Calu3 (cell line): ENCODE measurements at regions not wholly inside any gene's neighbourhood (a gene's known extent, or its start where the extent isn't known, plus 50 kb on each side); places are given as distances from the start of the nearest gene placed in this dataset.

Source experiments
- BruUV-seq: library from RNA; stranded (reverse); fragments of 400-500 nt; replicated peaks from 2 replicates; lab custom pipeline; 2021; lab: Mats Ljungman, UMichigan
- CTCF ChIA-PET: fragments of 300-600 bp; sonication (Branson Sonifier 250); formaldehyde crosslinking; loops from one replicate; lab custom pipeline; 2022; ENCODE audit warnings: antibody characterized with exemption; lab: Charles Lee
- DNase-seq: peaks from one replicate; pipeline ENCODE4 v3.0.0; 2022
- H3K27ac Mint-ChIP-seq: one replicate; pipeline ENCODE4 v1.8.0; 2022; ENCODE audit warnings: mixed read lengths; ENCODE audit not compliant: unreplicated experiment
- H3K27me3 Mint-ChIP-seq: one replicate; pipeline ENCODE4 v1.8.0; 2022; ENCODE audit warnings: mixed read lengths; ENCODE audit not compliant: unreplicated experiment
- H3K36me3 Mint-ChIP-seq: one replicate; pipeline ENCODE4 v1.8.0; 2022; ENCODE audit warnings: mild to moderate bottlenecking, moderate library complexity, mixed read lengths; ENCODE audit not compliant: insufficient read depth, unreplicated experiment
- H3K4me1 Mint-ChIP-seq: one replicate; pipeline ENCODE4 v1.8.0; 2022; ENCODE audit warnings: mild to moderate bottlenecking, low read depth, mixed read lengths; ENCODE audit not compliant: unreplicated experiment
- H3K4me3 Mint-ChIP-seq: one replicate; pipeline ENCODE4 v1.8.0; 2022; ENCODE audit warnings: mild to moderate bottlenecking, low read depth, moderate library complexity, mixed read lengths; ENCODE audit not compliant: unreplicated experiment
- H3K9me3 Mint-ChIP-seq: one replicate; pipeline ENCODE4 v1.8.0; 2022; ENCODE audit warnings: low read depth, mixed read lengths; ENCODE audit not compliant: unreplicated experiment
- intact Hi-C: fragments of 100-400 bp; cut with micrococcal nuclease; formaldehyde crosslinking; loops from one replicate; pipeline ENCODE4 v1.10.0; 2022; ENCODE audit not compliant: unreplicated experiment
- TF ChIP-seq, protein P1 (sequence below): fragments of 200-600 bp; IDR thresholded peaks from one replicate; pipeline ENCODE4 v1.8.0; 2022; ENCODE audit warnings: antibody characterized with exemption; ENCODE audit not compliant: unreplicated experiment

DNA sequence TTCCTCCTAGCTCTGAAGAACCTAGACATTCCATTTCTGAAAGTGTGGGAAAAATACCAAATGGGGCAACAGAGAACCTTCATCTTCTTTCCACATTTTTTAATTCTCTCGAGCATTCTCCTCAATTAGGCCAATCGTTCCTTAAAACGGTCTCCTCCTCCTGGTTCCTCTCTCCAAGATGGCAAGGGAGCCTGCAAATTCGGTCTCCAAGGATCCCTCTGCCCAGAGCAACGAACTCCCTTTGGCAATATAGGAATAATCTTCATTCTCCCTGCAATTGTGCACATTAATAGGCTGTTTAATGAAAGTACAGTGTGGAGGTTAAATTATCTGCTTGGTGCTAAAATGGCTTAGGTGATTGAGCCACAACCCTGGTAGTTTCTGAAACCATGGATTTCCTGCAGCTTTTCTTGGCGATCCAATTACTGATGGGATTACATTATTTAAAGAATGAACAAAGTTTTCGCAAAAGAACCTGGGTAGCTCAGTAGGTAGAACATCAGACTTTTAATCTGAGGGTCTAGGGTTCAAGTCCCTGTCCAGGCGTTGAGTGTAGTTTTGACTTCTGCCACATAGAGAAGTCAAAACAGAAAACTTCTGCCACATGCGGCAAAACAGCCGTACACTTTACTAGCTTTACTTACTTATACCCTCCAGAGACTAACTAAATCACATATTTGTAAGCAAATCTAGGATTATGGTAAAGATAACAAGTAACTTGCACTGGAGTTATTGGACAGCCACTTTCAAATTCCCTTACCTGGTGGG, 102.9 kb upstream of the ZNF184 start:
- TF ChIP-seq, protein P1, sequence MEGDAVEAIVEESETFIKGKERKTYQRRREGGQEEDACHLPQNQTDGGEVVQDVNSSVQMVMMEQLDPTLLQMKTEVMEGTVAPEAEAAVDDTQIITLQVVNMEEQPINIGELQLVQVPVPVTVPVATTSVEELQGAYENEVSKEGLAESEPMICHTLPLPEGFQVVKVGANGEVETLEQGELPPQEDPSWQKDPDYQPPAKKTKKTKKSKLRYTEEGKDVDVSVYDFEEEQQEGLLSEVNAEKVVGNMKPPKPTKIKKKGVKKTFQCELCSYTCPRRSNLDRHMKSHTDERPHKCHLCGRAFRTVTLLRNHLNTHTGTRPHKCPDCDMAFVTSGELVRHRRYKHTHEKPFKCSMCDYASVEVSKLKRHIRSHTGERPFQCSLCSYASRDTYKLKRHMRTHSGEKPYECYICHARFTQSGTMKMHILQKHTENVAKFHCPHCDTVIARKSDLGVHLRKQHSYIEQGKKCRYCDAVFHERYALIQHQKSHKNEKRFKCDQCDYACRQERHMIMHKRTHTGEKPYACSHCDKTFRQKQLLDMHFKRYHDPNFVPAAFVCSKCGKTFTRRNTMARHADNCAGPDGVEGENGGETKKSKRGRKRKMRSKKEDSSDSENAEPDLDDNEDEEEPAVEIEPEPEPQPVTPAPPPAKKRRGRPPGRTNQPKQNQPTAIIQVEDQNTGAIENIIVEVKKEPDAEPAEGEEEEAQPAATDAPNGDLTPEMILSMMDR: no peak
- intact Hi-C loops: no loop called here
- Mint-ChIP-seq H3K36me3 (no peaks in the 10 kb centered on the region), H3K27me3 (peaks cover 12% of the 10 kb centered on the region), H3K4me3 (no peak overlapping the region), H3K27ac (no peak overlapping the region), H3K9me3 (peaks cover 2% of the 10 kb centered on the region), H3K4me1 (no peaks in the 10 kb centered on the region)
- no peak for DNase-seq
- no TSS peak for BruUV-seq
- CTCF ChIA-PET: no interaction called here

GRCh38 chr6:27568226-27568897, 95.5 kb upstream of the ZNF184 start:
- H3K36me3 Mint-ChIP-seq: no peaks in the 10 kb centered on the region
- TF ChIP-seq, protein P1: no peak
- intact Hi-C loops: no loop called here
- H3K4me1 Mint-ChIP-seq: peaks cover 16% of the 10 kb centered on the region
- CTCF ChIA-PET: no interaction called here
- H3K9me3 Mint-ChIP-seq: peaks cover 5% of the 10 kb centered on the region
- H3K27ac Mint-ChIP-seq: no peak overlapping the region
- no peaks in the 10 kb centered on the region for H3K27me3 Mint-ChIP-seq
- DNase-seq: no peak
- no peak overlapping the region for H3K4me3 Mint-ChIP-seq
- no TSS peak for BruUV-seq

DNA sequence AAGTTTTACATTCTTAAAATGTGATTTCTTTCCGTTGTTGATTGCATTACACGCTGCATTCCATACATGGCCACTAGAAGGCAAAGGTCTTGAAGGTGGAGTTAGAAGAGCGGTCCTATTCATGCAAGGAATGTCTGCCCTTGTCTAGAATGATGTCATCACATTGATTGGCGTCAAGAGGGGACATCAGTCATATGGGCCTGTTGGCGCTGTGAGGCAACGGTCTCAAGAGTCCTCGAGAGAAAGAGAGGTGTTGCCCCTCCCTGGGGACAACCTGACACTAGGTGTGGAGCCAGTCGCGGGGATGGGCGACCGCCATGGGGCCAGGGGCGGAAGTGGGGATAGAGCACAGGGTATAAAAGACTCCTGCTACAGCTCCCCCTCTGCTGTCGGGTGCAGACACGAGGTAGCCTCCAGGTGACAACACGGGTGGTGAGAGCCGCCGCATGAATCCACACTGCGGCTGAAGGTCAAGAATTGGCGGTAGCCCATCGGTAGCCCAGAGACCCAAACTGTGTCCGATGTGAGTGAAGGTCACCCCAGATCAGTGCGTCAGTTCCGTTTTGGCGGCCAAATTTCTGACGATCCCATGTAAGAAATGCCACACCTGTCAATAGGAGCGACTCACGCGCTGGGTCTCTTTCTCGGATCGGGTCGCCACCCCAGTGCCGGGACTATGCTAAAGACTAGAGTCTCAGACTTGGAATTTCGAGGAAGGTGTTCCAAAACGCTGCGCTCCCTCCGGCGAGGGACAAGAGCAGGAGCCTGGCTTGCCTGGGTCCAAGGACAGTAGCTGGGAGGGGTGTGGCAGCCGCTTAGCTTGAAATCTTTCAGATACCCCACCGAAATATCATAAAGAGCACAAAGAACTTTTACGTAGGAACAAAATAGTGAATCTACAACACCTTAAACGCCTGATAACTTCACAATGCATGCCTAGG, 93.2 kb upstream of the ZNF184 start:
- Mint-ChIP-seq H3K27ac (no peak overlapping the region), H3K36me3 (no peaks in the 10 kb centered on the region), H3K27me3 (peaks cover 7% of the 10 kb centered on the region), H3K4me3 (no peak overlapping the region), H3K9me3 (peaks cover 3% of the 10 kb centered on the region), H3K4me1 (peaks cover 16% of the 10 kb centered on the region)
- no peak for DNase-seq
- CTCF ChIA-PET: interaction anchor here (1.2 kb wide), 1 partner anchor 42 kb away, joined by 4 read pairs; no protein-coding TSS in a partner anchor
- BruUV-seq: no TSS peak
- TF ChIP-seq, protein P1: no peak
- intact Hi-C loops: no loop called here

- CTCF ChIA-PET: interaction anchor here (0.6 to 1.3 kb wide), 2 partner anchors 43 to 1112 kb away, joined by 3 to 6 read pairs; no protein-coding TSS in a partner anchor
- TF ChIP-seq, protein P1: no peak
- no peak for DNase-seq
- H3K4me3 Mint-ChIP-seq: no peak overlapping the region
- H3K9me3 Mint-ChIP-seq: peaks cover 3% of the 10 kb centered on the region
- intact Hi-C loops: no loop called here
- BruUV-seq: no TSS peak
- H3K27ac Mint-ChIP-seq: no peak overlapping the region
- peaks cover 14% of the 10 kb centered on the region for H3K4me1 Mint-ChIP-seq
- H3K36me3 Mint-ChIP-seq: peaks cover 4% of the 10 kb centered on the region
- peaks cover 7% of the 10 kb centered on the region for H3K27me3 Mint-ChIP-seq
These were observed 89.1 kb upstream of the ZNF184 start for GRCh38 chr6:27562027-27562410.
